Adrenal gland (tissue), 5 donors: ENCODE measurements at regions not wholly inside any gene's neighbourhood (a gene's known extent, or its start where the extent isn't known, plus 50 kb on each side); places are given as distances from the start of the nearest gene placed in this dataset.

Source experiments
- CTCF ChIP-seq, 6 experiments: fragments of 450-650 bp in 4 of 6; fragments of 200-600 bp in 2 of 6; sonication (generic) in 1 of 6; IDR thresholded peaks; 1 replicate in 5 of 6; 2 replicates in 1 of 6; pipeline versions ENCODE4 v1.5.1 to v1.8.0; 2016 to 2021; ENCODE audit warnings: antibody characterized with exemption in 6 of 6, mild to moderate bottlenecking in 2 of 6, moderate library complexity in 1 of 6
- POLR2A ChIP-seq, 2 donors: fragments of 450-650 bp; IDR thresholded peaks; one replicate each; pipeline ENCODE4 v1.6.1; 2017; ENCODE audit warnings: antibody characterized with exemption in 2 of 2, mild to moderate bottlenecking in 2 of 2, moderate library complexity in 1 of 2
- donor health status: DM: no; HTN: no; CAD: no.

GRCh38 chr1:87800006-87800405 is 471.3 kb downstream of the LMO4 start:
- TF ChIP-seq CTCF (IDR thresholded peaks at IDR 0.05) (no peak), POLR2A (IDR thresholded peaks at IDR 0.05) (no peak)
